SH-SY5Y (cell line): ENCODE measurements at regions not wholly inside any gene's neighbourhood (a gene's known extent, or its start where the extent isn't known, plus 50 kb on each side); places are given as distances from the start of the nearest gene placed in this dataset.

ENCODE experiments used
- GATA2 ChIP-seq: IDR thresholded peaks from 2 replicates; pipeline ENCODE4 v1.6.1; 2011; ENCODE audit warnings: mild to moderate bottlenecking, low read depth, low read length
- GATA3 ChIP-seq: IDR thresholded peaks from 2 replicates; pipeline ENCODE4 v1.6.1; 2011; ENCODE audit warnings: low read depth, mild to moderate bottlenecking, low read length, moderate library complexity

DNA sequence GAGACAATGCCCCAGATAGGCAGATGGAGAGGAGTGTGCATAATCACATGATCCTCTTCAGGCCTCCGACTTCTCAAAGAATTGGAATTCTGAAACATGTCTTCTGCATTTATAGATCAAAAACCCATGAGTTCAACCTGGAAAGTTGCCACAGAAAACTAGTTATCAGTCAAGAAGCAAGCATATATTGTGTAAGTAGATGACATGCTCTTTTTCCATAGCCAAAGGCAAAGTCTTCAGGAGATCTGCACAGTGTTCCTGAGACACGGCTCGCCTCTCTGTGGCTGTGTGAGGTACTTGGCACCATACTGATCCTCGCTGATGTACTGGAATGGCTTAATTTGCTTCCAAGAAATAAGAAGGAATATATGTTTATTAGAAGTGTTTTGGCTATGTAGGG lies 213.5 kb upstream of the MKI67 start:
- TF ChIP-seq GATA3 (no peak), GATA2 (no peak)

DNA sequence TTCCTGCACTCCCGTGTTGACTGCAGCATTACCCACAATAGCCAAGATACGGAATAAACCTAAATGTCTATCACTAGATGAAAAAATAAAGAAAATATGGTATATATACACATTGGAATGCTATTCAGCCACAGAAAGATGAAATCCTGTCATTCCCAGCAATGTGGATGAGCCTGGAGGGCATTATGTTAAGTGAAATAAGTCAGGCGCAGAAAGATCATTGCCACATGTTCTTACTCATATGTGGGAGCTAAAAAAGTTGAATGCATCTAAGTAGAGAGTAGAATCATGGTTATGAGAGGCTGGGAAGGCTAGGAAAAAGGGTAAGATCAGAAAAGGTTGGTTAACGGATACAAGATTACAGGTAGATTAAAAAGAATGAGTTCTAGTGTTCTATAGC lies 219.1 kb upstream of the MKI67 start:
- TF ChIP-seq GATA2 (no peak), GATA3 (no peak)

DNA sequence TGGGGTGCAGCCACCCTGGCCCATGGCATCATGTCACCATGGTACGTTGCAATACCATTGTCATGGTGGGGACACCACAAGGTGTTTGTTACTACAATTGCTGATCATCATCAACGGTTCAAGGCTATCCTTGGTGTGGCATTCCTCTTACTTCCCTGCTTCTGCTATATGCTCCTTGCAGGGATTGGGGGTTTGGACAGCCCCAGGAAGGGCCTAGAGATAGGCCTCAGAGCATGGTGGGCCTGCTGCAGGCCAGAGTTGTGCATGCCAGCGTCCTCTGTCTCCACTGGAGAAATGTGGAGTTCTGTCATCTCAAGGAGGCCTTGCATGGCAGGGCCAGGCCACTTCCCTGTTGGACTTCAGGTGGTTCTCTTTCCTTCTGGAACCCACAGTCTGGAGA lies 234.6 kb upstream of the MKI67 start:
- TF ChIP-seq GATA2 (no peak), GATA3 (no peak)

GRCh38 chr10:128361487-128361886 lies 235.3 kb upstream of the MKI67 start:
- no peak for TF ChIP-seq GATA3
- no peak for TF ChIP-seq GATA2

- no peak for TF ChIP-seq GATA2
- no peak for TF ChIP-seq GATA3
Measured at GRCh38 chr10:128362514-128362913, 236.3 kb upstream of the MKI67 start.

- TF ChIP-seq GATA2, result no peak
- no peak for TF ChIP-seq GATA3
Measured at GRCh38 chr10:128364631-128365030, 238.4 kb upstream of the MKI67 start.

DNA sequence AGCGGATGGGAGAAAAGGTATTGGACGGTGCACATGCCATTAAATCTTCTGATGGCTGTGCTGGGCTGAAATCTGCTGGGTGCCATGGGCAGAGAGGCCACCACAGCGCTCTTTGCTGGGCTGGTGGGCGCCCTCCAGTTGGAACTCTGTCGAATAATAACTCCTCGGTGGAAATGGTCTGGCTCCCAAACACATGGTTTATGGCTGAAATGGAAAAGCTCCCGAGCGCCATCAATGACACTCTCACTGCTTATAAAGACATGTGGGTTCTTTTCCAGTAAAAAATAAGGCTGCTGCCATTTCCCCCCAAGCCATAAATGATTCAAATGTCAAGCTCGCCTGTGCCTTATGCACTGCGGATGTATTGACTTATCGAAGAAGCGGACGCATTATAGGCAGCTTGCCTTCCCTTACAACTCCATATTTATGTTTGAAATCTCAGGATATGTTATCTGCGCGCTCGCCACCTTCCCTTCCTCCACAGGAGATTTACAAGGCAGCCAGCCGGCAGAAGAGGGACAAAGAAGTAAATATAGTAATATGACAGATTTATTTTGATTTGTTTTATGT lies 239.0 kb upstream of the MKI67 start:
- TF ChIP-seq GATA2, result no peak
- TF ChIP-seq GATA3, result no peak

- TF ChIP-seq GATA2, result no peak
- no peak for TF ChIP-seq GATA3
Measured at GRCh38 chr10:128367807-128368206, 241.6 kb upstream of the MKI67 start.

DNA sequence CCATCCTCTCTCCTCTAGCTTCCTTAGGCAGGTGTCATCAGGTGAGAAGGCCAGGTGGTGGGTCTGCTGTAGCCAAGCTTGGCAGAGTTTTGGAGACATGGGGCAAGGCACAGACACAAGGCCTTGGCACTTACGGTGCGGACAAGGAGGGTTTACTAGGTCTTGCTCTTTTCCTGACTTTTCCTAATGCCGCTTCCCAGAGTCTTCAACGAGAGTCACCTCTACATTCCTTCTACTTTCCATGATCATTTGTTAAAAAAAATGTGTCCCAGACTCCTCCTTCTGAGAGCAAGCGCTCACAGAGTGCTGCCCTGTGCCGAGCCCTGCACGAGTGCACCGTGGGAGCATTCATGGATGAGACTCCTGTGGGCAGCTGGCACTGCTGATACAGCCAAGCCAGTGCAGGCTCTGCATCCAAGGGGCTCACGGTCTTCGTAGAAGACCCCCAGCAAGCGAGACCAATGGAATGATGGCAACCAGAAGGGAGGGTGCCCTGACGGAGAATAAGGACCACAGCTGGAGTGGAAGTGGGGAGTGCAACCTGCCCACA lies 243.0 kb upstream of the MKI67 start:
- no peak for TF ChIP-seq GATA2
- TF ChIP-seq GATA3, result no peak

DNA sequence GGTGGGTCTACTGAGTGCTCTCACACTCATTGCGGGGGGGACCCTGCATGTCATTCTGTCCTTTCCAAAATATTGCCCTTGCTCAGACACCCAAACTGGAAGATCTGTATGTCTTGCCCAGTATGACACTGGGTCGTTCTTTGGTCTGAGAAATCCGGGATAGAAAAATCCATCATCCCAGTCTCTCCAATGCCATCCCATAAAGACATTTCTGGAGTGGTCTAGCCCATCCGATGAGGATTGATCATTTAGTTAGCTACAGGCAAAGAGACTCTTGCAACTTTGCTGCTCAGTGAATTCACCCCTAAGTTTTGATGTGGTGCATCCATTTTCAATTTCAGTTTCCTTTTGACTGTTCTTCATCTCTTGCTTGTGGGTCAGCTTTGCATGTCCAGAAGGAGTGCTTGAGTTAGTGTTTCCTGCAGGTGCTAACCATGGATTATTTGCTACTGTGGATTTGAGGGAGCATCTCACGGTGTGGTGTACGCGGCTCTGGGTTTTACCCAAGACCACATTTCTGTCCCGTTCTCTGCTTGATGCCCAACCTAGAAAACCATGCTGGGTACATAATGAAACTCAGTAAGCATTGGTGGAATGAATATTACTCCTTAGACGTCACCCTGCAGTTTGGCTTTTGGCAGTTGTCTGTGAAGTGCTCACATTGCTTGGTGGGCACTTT lies 247.0 kb upstream of the MKI67 start:
- TF ChIP-seq GATA2, result no peak
- no peak for TF ChIP-seq GATA3

DNA sequence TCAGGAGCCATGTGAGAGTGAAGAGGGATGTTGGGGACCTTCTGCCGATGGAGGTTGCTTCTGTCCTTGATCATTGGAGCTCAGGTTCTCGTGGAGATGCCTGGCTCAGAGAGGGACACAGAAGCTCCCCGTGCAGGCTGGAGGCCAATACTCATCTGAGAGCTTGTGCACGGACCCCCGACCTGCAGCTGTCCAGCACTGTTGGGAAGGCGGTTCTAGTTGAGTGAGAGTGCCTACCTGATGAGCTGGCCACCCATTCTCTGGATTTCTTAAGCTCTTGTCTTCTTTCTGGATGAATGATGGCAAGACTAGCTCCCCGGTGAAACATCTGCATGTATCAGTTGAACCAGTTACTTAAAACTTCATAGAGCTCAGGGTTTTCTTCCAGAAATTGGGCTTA lies 247.6 kb upstream of the MKI67 start:
- no peak for TF ChIP-seq GATA3
- no peak for TF ChIP-seq GATA2

GRCh38 chr10:128375171-128375570 lies 248.9 kb upstream of the MKI67 start:
- TF ChIP-seq GATA3 (no peak), GATA2 (no peak)

- no peak for TF ChIP-seq GATA3
- TF ChIP-seq GATA2, result no peak
Measured at GRCh38 chr10:128377364-128377987, 251.3 kb upstream of the MKI67 start.

GRCh38 chr10:128377988-128378387 lies 251.8 kb upstream of the MKI67 start:
- TF ChIP-seq GATA3 (no peak), GATA2 (no peak)

DNA sequence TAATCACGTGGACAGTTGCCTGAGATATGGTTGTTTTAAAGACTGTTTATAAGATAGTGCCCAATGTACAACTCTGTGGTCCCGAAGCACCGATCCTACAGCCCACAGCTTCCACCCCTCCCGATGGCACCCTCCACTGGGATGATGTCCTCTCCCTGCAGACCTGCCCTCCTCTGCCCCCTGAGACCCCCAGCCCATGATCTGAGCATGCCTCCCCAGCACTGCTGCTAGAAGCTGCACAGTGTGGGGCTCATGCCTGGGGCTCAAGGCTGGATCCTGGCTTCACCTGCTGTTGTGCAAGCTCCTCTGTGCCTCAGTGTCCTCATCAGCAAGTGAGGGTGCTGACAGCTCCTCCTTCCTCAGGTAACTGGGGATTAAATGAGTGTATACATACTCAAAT lies 254.7 kb upstream of the MKI67 start:
- TF ChIP-seq GATA3 (no peak), GATA2 (no peak)
